HG03097 (cell line): ENCODE measurements at regions not wholly inside any gene's neighbourhood (a gene's known extent, or its start where the extent isn't known, plus 50 kb on each side); places are given as distances from the start of the nearest gene placed in this dataset.

Source experiments
- ATAC-seq: cut with Tn5 transposase; IDR thresholded peaks from one replicate; pipeline ENCODE4 v1.9.1; 2021; ENCODE audit not compliant: unreplicated experiment, low FRiP score

DNA sequence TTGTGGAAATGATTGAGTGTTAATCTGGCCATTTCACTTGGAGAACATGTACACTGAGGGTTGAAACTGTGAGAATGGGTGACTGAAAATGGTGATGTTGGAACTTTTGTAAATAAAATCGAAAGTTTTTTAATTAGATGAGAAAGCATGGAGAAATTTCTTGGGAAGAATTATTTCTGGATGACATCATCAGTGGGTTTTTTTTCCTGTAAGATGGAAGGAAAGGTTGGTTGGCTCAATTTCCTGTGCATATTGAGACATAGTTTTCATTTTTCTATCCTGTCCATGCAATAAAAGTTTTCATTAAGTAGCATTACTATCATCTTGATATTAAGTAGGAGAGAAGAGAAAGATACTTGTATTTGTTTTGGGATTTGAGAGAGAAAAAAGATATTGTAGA lies 120.6 kb upstream of the HTR2A start:
- ATAC-seq: no peak

DNA sequence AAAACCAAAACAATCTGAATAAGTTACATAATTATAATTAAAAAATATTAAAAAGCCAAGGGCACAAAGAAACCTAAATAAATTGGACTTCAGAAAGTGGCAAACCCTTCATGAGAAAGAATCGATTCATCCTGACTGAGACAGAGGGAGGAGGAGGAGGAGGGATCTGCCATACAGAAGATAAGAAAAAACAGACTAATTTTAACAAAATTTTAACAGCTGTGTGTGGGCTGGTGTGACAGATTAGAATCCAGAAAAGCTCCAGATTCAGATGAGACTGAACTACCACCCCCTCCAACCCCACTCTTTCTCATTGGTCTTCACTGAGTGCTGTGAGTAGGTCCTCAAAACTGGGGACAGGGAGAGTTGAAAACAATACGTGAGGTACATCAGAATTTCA lies 111.5 kb upstream of the HTR2A start:
- ATAC-seq: no peak

DNA sequence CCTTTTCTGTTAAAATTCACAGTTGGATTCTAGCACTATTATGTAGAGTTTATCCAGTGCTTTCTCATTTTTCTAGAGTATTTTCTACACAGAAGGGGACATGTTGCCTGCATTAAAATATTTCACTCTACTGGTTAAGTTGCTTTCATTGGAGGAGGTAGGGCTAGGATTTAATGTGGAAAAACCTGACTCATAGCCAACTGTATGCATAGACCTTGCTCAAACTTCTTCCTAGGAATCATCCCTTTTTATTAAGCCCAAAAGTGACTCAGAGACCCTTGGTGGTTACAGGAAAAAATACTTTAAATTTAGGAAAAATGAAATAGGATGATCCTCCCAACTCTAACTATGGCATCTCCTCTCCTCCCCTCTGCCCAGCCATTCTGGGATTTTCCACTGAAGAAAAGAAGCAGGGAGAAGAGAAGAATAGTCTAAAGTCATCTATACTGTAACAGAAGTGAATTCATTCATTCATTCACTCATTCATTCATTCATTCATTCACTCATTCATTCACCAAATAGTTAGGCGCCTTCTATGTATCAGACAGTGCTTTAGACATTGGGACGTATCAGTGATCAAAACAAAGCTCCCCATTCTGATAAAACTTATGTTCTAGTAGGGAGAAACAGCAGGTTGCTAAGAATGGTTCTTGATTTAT lies 109.0 kb upstream of the HTR2A start:
- no peak for ATAC-seq

DNA sequence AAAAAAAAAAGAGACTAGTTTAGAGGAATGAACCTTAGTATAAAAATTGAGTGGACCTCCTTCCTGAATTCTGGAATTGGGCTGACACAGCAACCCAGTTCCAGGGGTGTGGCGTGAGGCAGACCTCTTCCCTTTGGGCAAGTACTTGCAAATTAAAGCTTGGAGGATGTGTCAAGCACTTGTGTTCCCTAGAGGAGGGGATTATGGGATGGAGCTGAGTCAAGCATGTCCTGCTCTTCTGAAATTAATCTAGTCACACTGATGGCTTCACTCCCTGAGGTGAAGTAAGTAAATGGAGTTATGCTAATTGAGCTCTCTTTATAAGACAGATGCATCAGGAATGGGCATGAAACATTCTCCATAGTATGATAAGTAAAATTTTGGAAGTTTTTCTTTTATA lies 107.7 kb upstream of the HTR2A start:
- ATAC-seq: no peak

DNA sequence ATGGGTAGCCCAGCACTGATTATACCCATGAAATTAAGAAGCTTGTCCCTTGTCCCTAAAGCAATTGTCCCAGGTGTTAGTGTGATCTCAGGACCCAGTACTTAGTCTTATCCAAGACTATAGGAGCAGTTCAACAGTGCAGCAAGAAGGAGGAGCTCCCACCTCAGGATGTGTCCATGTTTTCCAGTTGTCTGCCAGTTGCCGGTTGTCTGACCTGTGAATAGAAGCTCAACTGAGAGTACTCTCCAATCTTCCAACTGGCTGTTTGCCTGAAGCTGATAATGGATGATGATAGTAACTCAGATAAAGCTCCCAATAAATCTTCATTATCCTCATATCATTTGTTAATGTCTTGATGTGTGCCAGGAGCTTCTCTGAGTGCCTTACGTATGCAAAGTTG lies 107.2 kb upstream of the HTR2A start:
- no peak for ATAC-seq

DNA sequence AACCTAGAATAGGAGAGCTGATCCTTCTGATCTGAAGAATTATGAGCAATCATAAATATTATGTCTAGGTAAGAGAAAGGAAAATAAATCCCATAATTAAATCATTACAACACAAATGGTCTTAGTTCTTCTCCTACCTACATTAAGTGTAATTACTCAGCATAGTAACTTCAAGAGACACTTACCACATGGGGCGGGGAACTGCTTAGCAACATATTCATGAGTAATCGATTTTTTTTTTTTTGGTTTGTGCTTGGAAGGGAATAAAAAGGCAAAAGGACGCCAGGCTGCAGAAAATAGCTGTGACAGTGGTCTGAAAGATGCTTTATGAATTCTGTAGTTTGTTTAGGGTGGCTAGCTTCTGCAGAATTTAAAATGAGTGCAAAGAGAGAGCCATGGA lies 103.3 kb upstream of the HTR2A start:
- ATAC-seq: no peak

DNA sequence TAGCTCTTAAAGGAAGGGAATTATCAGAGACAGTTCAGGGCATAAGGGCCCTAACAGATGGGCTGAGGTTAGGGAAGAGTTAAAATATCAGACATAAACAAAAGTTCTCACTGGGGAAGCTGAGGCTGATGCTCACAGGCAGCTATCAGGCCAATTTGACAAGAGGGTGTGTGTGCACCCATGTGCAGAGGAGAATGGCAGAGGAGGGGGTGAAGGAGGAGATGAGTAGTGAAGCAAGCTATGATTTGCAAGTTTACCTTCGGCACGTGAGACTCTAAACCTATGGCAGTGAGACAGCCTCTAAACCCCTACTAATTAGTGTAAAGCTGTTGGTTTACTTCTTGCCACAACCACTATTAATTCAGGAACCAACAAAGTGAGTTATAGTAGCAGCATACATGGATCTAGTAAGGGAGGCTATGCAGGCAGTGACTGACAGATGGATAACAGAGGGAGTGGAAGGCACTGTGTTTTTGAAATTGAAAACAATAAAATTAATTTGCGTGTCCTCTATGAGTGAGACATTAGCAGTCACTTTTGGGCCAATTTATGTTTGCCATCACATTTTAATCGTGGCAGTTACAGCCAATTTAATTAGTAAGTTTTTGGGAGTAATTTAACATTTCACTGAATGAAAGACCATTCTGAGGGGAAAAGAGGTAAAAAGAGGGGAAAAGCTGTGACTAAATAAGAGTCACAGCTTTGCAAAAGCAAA lies 99.6 kb upstream of the HTR2A start:
- ATAC-seq: peak; percentile 45

DNA sequence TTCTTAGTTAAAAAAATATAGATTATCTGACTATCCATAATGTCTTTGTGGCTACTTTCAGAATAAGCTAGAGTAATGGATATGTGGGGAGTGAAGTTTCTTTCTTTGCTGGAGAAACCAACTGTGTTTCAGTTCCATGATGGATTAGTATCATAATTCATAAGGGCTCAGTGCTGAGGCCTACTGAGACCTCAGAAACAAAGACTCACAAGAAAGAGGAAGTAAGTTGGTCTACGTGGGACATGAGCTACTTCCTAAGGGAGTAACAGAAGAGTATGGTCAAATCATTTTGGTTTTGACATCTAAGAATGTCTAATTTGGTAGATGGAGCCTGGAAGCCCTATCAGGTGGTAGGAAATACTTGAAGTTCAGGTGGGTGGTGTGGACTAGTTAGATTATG lies 99.0 kb upstream of the HTR2A start:
- ATAC-seq: peak; percentile 88

DNA sequence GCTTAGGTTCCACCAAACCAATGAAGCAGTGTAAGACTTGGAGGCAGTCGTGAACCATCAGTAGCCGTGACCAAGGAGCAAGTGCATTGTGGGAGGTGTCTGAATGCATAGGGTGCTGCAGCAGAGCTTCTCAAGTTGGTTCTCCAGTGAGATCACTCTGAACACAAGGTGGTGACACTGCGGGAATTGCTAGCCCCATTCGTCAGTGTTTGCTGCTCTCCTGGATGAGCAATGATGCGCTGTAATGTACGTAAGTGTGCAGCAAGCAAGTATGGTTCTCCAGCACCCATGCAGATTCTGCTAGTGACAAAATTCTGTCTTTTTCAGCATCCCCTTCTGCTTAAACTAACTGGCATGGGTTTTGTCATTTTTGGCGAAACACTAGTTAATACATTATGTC lies 97.6 kb upstream of the HTR2A start:
- no peak for ATAC-seq

DNA sequence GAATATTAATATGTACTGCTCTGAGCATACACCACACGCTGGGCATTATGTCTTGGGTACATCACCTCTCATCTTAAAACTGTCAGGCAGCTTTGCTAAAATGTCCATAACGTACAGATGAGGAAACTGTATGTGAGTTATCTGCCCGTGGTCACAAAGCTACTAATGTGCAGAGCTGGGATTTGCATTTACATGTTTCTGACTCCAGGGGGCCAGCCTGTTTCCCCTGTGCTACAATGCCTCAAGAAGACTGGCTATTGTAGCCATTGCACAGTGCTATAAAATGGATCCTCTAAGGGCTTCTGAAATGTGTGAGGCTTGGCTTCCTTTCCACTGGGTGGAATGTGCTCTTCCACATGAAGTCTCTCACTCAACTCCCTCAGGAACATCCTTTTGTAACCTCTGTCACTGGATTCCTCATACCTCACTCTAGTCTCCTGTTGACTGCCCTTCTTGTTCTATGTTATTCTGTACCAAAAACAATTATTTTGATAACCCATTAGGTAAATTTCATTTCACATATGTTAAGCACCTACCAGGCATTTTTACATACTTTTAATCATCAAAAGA lies 95.6 kb upstream of the HTR2A start:
- ATAC-seq: no peak

DNA sequence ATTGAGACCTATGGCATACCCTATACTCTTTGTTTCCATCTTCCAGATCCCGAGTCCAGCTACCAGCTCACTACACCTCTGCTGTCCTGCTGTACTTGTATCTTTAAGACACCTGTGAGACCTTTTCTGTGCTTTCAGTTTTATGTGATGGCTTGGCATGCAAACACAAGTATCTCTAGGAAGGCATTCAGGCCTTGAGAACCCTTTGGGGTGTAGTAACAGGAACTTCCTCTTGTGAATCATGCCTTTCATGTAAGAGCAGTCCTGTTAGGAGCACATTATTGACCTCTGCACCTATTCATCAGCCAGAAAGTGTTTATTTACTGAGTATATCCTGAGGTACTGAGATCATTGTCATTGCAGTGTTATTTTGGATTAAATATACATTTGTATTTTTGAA lies 87.0 kb upstream of the HTR2A start:
- peak; percentile 76 for ATAC-seq

DNA sequence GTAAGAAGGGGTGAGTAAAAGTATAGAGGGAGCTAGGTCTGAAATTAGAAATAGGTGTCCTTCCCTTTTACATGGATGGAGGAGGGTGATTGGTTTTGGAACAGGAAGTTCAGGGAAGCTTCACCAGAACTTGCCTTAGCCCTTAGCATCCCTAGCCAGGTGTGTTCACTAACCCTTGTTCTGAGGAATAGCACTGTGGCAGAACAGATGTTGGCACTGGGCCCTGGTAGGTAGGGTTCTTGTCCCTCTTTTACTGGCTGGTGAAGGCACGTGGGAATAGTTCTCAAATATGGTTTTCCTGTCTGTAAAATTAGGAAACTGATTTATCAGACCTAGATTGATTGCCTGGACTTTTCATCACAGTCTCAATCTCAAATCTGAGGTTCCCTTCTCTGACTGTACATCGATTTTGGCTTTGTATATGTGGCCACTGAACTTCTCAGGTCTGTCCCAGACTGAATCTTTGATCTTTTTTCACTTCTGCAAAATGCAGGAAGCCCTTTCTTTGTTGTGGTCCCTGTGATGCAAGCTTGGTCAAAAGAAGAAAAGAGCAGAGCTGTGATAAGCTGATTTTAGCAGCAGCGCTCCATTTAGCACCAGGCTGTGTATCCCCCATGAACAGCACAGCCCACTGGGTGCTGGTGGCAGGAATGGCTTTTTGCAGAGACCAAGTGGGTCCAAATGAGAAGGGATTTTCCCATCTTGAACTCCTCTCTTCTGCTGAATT lies 86.2 kb upstream of the HTR2A start:
- ATAC-seq: peak; percentile 80

DNA sequence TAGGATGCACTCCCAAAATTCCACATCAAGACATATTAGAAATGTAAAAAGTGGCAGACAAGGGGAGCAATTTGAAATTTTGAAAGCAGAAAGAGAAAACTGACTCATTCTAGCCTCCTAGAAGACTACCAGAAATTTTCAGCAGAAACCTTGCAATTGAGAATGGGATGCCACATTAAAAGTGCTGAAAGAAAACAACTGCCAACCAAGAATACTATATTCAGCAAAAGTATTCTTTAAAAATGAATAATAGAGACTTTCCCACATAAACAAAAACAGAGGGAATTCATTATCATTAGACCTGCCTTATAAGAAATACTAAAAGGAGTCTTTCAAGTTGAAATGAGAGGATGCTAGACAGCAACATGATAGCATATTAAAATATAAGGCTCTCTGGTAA lies 78.3 kb upstream of the HTR2A start:
- no peak for ATAC-seq

DNA sequence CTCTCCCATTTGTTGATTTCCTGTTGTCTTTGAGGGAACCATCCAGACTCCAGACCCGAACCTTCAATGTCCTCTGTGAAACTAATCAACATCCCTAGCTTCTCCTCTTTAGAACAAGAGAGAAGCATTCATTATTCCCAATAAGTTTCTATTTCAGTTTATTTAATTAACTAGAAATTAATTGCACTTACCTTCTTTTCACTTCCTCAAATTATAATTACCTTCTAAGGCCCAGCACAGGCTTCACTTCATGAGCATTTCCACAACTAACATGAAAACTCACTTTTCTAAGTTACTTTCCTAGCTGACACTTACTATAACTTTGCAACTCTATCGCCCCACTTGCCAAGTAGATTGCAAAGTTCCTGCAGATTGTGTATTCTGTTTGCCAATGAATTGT lies 71.6 kb upstream of the HTR2A start:
- no peak for ATAC-seq

DNA sequence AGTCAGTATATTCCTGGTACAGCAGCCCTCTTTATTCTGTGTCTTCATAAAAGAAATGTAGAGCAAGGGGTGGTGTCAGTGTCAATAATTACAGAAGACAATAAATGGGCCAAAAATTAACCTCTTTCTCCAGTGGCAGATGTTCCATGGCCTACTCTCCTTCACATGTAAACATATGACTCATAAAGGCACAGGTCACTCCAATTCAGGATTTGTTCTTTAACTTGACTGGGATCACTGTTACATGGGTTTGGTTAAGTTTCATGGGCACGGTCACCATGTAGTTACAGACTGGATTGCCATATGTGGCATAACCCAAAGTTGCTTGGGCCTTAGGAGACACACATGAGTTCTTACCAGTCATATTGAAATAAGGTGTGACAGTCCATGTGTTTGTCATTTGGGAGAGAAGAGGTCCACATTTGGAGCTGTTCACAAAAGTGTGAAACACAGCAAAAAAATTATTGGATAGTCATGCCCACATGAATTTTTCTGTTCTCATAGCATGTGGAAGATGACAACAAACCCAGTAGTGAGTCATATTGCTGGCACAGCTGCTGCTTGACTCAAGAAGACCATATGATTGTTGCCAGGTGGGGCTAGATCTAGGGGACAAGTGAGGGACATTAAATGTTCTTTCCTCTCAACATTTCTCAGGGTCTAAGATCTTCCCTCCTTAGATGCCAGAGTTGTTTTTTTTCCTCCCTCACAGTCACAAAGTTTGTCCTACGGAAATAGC lies 68.1 kb upstream of the HTR2A start:
- no peak for ATAC-seq

DNA sequence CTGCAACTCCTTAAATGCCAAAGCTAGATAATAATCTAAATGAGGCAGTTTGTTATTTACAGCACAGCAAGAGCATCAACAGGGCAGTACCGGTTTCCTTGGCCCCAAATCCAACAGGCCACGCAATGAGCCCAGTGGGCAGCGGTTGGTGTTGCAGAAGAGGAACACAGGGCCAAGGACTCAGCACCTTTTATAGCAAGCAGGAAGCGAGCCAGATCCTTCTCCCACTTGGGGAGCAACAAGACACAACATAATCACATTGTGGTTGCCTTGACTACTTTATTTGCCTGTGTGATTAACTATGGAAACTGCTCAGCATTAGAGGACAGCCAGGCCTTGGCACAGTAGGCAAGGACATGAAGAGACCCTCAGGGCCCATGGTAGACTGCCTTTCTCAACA lies 67.1 kb upstream of the HTR2A start:
- ATAC-seq: no peak

DNA sequence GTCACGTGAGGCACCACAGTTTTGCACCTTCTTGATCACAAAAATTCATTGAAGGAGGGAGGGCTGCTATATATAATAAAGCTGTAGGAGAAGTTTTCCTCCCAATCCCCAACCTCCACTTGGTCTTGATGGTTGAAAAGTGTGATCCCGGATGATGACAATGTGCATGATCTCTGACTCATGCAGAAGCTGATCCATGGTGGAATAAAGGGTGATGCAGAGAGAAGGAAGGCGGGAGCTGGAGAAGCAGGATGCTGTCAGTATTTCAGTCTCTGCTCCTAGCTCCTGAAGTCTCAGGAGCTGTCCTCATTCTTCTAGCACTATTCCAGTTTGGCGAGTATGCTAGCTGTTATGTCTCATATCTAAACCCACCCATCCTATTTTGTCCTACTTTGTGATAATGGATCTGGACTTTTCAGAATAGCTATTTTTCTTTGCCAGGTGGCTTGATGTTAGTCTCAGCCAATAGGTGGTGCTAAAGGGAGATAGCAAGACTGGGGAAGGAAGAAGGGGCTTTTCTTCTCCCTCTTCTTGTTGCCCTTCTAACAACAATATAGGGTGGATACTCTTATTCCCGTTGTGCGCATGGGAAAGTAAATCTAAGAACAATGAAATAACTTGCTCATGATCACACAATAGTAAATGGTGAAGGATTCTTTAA lies 65.6 kb upstream of the HTR2A start:
- ATAC-seq: no peak

DNA sequence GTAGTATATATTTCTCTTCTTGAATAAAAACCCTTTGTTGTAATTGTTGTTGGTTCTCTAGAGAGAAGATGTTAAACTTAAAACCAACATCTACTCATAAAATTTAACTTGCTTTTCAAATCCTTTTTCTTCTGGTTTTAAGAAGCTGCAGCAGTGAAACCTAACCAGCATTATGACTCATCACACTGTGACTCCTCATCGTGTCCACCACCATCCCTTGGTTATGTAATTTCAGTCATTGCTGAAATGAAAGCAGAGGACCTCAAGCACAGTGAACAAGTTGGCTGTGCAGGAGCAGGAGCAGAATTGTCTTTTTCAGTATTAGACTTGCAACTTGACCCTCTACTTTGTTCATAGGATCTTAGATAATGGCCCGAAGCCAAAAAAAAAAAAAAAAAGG lies 64.9 kb upstream of the HTR2A start:
- peak; percentile 91 for ATAC-seq

DNA sequence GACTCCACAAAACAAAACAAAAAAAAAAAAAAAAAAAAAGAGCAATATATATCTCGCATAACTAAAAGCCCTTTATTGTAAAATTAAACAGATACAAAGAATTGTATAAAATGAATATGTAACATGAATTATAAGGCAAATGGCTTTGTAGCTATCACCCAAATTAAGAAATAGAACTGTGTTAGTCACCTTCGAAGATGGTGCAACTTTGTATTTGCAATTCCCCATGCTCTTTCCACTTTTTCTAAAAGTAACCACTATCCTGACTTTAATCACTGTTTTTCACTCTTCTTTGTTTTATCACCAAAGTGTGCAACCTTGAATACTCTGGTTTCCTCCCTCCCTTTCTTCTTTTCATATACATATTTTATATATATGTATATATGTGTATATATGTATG lies 57.1 kb upstream of the HTR2A start:
- no peak for ATAC-seq

DNA sequence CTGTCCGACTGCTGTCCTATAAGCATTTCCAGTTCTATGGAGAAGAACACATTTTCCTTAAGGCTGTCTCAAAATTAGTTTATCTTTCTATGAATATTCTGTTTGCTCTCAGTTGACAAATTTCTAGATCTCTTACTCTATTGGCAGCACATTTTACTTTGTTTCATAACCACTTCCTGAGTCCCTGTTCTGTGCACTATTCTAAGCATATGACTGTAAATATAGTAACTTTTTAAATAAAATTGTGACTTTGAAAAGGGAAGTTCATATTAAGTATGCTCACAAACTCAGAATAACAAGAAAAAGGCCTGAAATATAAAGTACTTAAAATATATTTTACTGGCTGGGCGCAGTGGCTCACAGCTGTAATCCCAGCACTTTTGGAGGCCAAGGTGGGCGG lies 56.5 kb upstream of the HTR2A start:
- no peak for ATAC-seq
